ENCODE measurements at regions not wholly inside any gene's neighbourhood (a gene's known extent, or its start where the extent isn't known, plus 50 kb on each side); places are given as distances from the start of the nearest gene placed in this dataset.
"Not testable (repeated sequence)": the region's sequence is repeated elsewhere in the genome, so short reads cannot be mapped to it uniquely, and the experiment has no call there.

- Histone ChIP-seq H3K4me1 (no peaks in the 10 kb centered on the region), H3K27ac (no peak overlapping the region), H3K27me3 (no peaks in the 10 kb centered on the region), H3K4me3 (no peak overlapping the region), H3K9me3 (no peaks in the 10 kb centered on the region), H3K36me3 (no peaks in the 10 kb centered on the region)
- intact Hi-C loops (cut with DNase I; ENCODE audit: low total_unique reads) (no loop called here), in situ Hi-C loops (cut with MboI; ENCODE audit: low pct_ligation_motif_present in 1 of 4, low pct_unique_long_range_greater_than_20kb in 1 of 4, low sequenced_read_pairs in 3 of 4) (no loop called here)
- 40 to 85% methylated on average over 1 to 10 of the region's 10 CpGs for WGBS, 2 donors (ENCODE audit: low coverage in 1 of 2)
- TF ChIP-seq POLR2AphosphoS5 (IDR thresholded peaks at IDR 0.05), result no peak
- no peak for TF ChIP-seq POLR2A (IDR thresholded peaks at IDR 0.05)
- no peak for TF ChIP-seq EP300 (IDR thresholded peaks at IDR 0.05; ENCODE audit: low read depth)
- TF ChIP-seq CTCF (IDR thresholded peaks at IDR 0.05), result no peak
- DNase-seq, result no peak
These were observed 228.9 kb downstream of the ANKRD30B start for GRCh38 chr18:14976736-14977430.

- intact Hi-C loops (cut with DNase I; ENCODE audit: low total_unique reads) (no loop called here), in situ Hi-C loops (cut with MboI; ENCODE audit: low pct_ligation_motif_present in 1 of 4, low pct_unique_long_range_greater_than_20kb in 1 of 4, low sequenced_read_pairs in 3 of 4) (no loop called here)
These were observed 230.2 kb downstream of the ANKRD30B start for GRCh38 chr18:14978191-14978590.

GRCh38 chr18:14978962-14979535 is 231.1 kb downstream of the ANKRD30B start:
- no peak overlapping the region for H3K27ac ChIP-seq
- no peaks in the 10 kb centered on the region for H3K36me3 ChIP-seq
- peak; percentile 59 for DNase-seq
- peak; percentile 36 to 63 (median 52) for TF ChIP-seq CTCF (IDR thresholded peaks at IDR 0.05)
- no peak for TF ChIP-seq POLR2AphosphoS5 (IDR thresholded peaks at IDR 0.05)
- H3K4me1 ChIP-seq, result no peaks in the 10 kb centered on the region
- H3K4me3 ChIP-seq, result no peak overlapping the region
- no peaks in the 10 kb centered on the region for H3K9me3 ChIP-seq
- intact Hi-C loops (cut with DNase I; ENCODE audit: low total_unique reads), result no loop called here
- H3K27me3 ChIP-seq, result no peaks in the 10 kb centered on the region
- WGBS, 2 donors (ENCODE audit: low coverage in 1 of 2), result 14 to 46% methylated on average over 5 to 8 of the region's 8 CpGs
- in situ Hi-C loops (cut with MboI; ENCODE audit: low pct_ligation_motif_present in 1 of 4, low pct_unique_long_range_greater_than_20kb in 1 of 4, low sequenced_read_pairs in 3 of 4), result no loop called here

More at GRCh38 chr18:14978191-14978590, 230.2 kb downstream of the ANKRD30B start:
- no peak overlapping the region for H3K27ac ChIP-seq
- no peaks in the 10 kb centered on the region for H3K36me3 ChIP-seq
- TF ChIP-seq EP300 (IDR thresholded peaks at IDR 0.05; ENCODE audit: low read depth), result no peak
- no peak for TF ChIP-seq POLR2A (IDR thresholded peaks at IDR 0.05)
- no peak for TF ChIP-seq POLR2AphosphoS5 (IDR thresholded peaks at IDR 0.05)
- no peak for TF ChIP-seq CTCF (IDR thresholded peaks at IDR 0.05)
- no peaks in the 10 kb centered on the region for H3K9me3 ChIP-seq
- WGBS, 2 donors (ENCODE audit: low coverage in 1 of 2), result 78 to 98% methylated on average over 2 to 3 of the region's 3 CpGs
- no peak for DNase-seq
- no peaks in the 10 kb centered on the region for H3K27me3 ChIP-seq
- H3K4me3 ChIP-seq, result no peak overlapping the region
- no peaks in the 10 kb centered on the region for H3K4me1 ChIP-seq

GRCh38 chr18:14979875-14980274 is 231.9 kb downstream of the ANKRD30B start:
- H3K27ac ChIP-seq, result no peak overlapping the region
- intact Hi-C loops (cut with DNase I; ENCODE audit: low total_unique reads), result no loop called here
- no peaks in the 10 kb centered on the region for H3K27me3 ChIP-seq
- no peak for DNase-seq
- TF ChIP-seq CTCF (IDR thresholded peaks at IDR 0.05), result no peak
- no peak for TF ChIP-seq POLR2A (IDR thresholded peaks at IDR 0.05)
- TF ChIP-seq POLR2AphosphoS5 (IDR thresholded peaks at IDR 0.05), result no peak
- no peak for TF ChIP-seq EP300 (IDR thresholded peaks at IDR 0.05; ENCODE audit: low read depth)
- in situ Hi-C loops (cut with MboI; ENCODE audit: low pct_ligation_motif_present in 1 of 4, low pct_unique_long_range_greater_than_20kb in 1 of 4, low sequenced_read_pairs in 3 of 4), result no loop called here
- no peaks in the 10 kb centered on the region for H3K36me3 ChIP-seq
- no peak overlapping the region for H3K4me3 ChIP-seq
- H3K9me3 ChIP-seq, result no peaks in the 10 kb centered on the region
- 67 to 70% methylated on average over 2 to 3 of the region's 3 CpGs for WGBS, 2 donors (ENCODE audit: low coverage in 1 of 2)
- H3K4me1 ChIP-seq, result no peaks in the 10 kb centered on the region

GRCh38 chr18:14984531-14984930 is 236.6 kb downstream of the ANKRD30B start:
- in situ Hi-C loops (cut with MboI; ENCODE audit: low pct_ligation_motif_present in 1 of 4, low pct_unique_long_range_greater_than_20kb in 1 of 4, low sequenced_read_pairs in 3 of 4); H3K9me3 ChIP-seq; DNase-seq; H3K36me3 ChIP-seq; H3K4me3 ChIP-seq; intact Hi-C loops (cut with DNase I; ENCODE audit: low total_unique reads); H3K4me1 ChIP-seq; H3K27me3 ChIP-seq; H3K27ac ChIP-seq: not testable (repeated sequence)
- WGBS, 2 donors (ENCODE audit: low coverage in 1 of 2), result 45 to 50% methylated on average over 1 to 2 of the region's 2 CpGs

GRCh38 chr18:14985291-14986013 is 237.5 kb downstream of the ANKRD30B start:
- H3K4me3 ChIP-seq; H3K36me3 ChIP-seq; intact Hi-C loops (cut with DNase I; ENCODE audit: low total_unique reads); H3K27me3 ChIP-seq; in situ Hi-C loops (cut with MboI; ENCODE audit: low pct_ligation_motif_present in 1 of 4, low pct_unique_long_range_greater_than_20kb in 1 of 4, low sequenced_read_pairs in 3 of 4); DNase-seq; H3K9me3 ChIP-seq; H3K27ac ChIP-seq; H3K4me1 ChIP-seq: not testable (repeated sequence)
- 86 to 92% methylated on average over 1 to 20 of the region's 20 CpGs for WGBS, 2 donors (ENCODE audit: low coverage in 1 of 2)
